Testis (tissue), 2 donors: ENCODE measurements at regions not wholly inside any gene's neighbourhood (a gene's known extent, or its start where the extent isn't known, plus 50 kb on each side); places are given as distances from the start of the nearest gene placed in this dataset.

Source experiments
- POLR2A ChIP-seq: fragments of 450-650 bp; IDR thresholded peaks from one replicate; pipeline ENCODE4 v1.6.1; 2017; ENCODE audit warnings: antibody characterized with exemption, mild to moderate bottlenecking, moderate library complexity
- TF ChIP-seq, protein P1 (sequence below), 3 experiments: fragments of 450-650 bp in 2 of 3; fragments of 200-600 bp in 1 of 3; sonication (generic) in 1 of 3; IDR thresholded peaks; one replicate each; pipeline ENCODE4 v1.5.1; 2016 to 2019; ENCODE audit warnings: antibody characterized with exemption in 3 of 3, mild to moderate bottlenecking in 2 of 3, moderate library complexity in 1 of 3

DNA sequence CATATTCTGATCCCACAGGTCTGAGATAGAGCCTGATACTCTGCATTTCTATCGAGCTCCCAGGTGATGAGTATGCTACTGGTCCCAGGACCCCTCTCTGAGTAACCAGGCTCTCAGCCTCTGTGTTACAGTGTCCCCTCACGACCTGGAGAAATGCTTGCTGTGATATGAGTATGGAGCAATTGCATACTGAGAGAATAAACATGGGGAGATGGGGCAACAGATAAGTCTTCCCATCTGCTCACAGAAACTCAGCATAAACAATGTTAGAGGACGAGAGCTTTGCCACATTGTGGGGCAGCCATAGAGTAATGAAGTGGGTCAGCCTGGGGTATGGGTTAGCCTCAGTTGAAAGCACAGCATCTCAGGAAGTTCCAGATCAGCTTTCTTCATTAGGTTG lies 82.6 kb upstream of the HS3ST1 start:
- TF ChIP-seq, protein P1, sequence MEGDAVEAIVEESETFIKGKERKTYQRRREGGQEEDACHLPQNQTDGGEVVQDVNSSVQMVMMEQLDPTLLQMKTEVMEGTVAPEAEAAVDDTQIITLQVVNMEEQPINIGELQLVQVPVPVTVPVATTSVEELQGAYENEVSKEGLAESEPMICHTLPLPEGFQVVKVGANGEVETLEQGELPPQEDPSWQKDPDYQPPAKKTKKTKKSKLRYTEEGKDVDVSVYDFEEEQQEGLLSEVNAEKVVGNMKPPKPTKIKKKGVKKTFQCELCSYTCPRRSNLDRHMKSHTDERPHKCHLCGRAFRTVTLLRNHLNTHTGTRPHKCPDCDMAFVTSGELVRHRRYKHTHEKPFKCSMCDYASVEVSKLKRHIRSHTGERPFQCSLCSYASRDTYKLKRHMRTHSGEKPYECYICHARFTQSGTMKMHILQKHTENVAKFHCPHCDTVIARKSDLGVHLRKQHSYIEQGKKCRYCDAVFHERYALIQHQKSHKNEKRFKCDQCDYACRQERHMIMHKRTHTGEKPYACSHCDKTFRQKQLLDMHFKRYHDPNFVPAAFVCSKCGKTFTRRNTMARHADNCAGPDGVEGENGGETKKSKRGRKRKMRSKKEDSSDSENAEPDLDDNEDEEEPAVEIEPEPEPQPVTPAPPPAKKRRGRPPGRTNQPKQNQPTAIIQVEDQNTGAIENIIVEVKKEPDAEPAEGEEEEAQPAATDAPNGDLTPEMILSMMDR (IDR thresholded peaks at IDR 0.05), result no peak
- no peak for TF ChIP-seq POLR2A
